NCI-H748 treated with DMSO at 0.1 percent for 48 hours (cell line): ENCODE measurements at regions not wholly inside any gene's neighbourhood (a gene's known extent, or its start where the extent isn't known, plus 50 kb on each side); places are given as distances from the start of the nearest gene placed in this dataset.

ENCODE experiments used
- DNase-seq: peaks from one replicate; lab custom pipeline; 2025; lab: John Stamatoyannopoulos, UW

GRCh38 chr6:168773788-168774187 lies 332.8 kb downstream of the SMOC2 start:
- no peak for DNase-seq

DNA sequence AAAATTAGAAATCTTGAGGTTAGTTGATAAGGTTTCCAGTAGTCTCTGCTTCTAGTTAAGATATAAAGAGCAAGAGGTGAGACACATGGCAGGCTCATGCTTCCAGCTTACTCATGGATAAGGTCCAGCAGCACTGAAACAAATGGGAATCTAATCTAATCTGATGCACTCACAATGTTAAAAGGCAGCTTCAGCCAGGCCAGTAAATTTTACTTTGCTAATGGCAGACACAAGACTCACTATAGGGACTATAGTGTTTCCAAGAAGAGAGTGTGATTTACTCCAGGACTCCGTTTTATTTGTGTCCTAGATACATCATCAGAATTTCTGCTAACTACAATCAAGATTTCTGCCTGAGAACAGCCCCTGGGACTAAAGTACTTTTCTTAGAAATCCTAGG lies 324.8 kb downstream of the SMOC2 start:
- no peak for DNase-seq

DNA sequence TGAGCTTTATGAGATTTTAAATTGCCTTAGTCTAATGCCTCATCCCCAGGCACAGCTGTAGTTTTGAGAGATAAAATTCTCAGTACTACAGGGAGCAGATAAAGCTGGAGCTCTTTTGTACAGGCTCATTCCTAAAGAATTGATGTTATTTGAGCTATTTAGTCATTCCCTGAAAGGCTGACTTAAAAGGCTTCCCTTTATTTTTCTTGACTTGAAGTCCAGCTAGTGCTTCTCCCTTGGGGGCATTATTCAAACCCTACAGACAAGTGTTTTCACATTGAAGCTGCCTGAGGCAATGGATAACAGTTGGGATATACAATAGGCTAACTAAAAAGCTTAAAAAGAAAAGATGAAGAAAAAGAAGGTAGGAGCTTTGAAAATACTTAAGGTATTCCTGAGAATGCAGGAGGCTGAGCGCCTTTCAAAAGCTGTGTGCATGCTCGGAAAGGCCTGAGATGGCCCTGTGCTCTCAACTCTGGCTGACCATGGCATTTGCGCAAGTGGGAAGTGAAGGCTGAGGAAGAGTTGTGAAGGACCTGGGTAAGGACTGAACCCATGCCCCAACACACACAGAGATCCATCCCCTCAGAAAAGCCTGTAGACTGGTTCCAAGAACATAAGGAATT lies 315.1 kb downstream of the SMOC2 start:
- no peak for DNase-seq

DNA sequence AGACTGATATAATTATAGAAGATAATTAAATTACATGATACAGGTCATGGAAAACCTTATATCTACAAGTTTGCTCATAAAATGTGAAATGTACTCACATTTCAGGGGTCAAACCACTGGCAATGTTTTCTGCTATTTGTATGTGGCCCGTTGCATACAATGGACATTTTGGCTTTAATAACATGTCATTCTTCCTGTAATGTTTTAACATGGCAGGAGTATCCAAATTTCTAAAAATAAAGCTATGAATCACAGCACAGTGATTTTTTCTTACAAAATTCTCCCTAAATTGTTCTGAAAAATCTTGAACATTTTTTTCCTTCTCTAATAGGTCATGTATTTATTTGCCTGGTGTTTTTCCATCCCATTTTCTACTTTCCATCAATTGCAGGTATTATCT lies 305.7 kb downstream of the SMOC2 start:
- DNase-seq = no peak

DNA sequence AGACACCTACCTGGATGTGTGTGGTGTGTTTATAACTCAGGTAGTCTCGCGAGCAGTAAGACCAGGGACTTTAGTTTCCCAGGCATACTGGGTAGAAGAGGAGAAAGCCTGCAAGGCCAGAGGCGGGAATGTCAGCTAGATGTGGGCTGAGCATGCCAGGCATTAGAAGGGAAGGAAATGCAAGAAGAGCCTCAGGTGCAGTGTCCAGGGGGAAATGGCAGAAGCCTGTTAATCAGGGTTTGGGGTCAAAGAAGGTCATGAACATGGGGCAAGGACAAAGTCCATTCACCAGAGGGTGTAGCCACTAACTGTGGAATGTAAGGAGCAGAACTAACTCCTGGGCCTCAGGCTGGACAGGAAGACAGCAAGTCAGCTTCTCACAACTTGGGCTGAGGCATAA lies 305.0 kb downstream of the SMOC2 start:
- DNase-seq = no peak

DNA sequence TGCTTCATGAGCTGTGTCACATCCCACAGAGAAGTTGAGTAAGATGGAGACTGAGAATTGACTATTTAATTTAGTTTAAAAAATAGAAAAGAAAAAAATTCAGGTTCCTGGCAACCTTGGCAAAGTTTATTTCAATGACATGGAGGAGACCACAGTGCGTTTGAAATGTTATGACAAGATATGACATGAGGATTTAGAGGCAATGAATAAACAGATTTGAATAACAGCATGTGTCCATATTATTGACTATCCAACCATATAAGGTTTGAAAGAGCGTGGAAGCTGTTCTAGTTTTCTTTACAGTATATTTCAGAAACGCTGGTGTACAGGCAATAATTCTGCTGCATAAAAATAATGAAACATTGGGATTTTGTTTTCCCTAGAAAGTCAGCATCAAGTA lies 303.9 kb downstream of the SMOC2 start:
- DNase-seq = no peak

GRCh38 chr6:168741942-168742782 lies 301.2 kb downstream of the SMOC2 start:
- DNase-seq = no peak

DNA sequence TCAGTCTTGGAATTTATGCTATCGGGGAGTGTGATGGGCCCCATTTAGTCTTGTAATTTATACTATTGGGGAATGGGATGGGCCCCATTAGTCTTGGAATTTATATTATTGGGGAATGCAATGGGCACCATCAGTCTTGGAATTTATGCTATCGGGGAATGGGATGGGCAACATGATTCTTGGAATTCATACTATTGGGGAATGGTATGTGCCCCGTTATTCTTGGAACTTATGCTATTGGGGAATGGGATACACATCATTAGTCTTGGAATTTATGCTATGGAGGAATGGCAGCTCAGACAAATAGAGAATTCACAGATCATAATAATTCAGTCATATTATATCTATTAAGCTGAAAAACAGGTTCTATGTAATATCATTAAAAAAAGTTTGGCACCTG lies 300.3 kb downstream of the SMOC2 start:
- no peak for DNase-seq

DNA sequence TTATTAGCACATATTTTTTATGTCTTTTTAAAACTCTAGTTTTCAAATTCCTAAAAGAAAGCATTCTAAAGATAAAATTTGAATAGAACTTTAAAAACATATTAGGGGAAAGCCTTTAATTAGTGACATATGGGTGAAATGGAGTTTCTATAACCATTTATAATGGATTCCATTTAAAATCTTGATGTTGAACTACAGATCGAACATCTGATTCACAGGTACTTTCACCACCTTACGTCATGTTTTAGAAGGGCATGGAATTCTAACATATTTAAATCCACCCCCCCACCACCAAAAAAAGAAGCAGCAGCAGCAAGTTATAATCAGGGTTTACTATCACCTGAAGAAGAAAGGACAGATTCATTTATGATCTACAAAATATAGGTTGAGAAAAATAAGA lies 298.4 kb downstream of the SMOC2 start:
- no peak for DNase-seq

DNA sequence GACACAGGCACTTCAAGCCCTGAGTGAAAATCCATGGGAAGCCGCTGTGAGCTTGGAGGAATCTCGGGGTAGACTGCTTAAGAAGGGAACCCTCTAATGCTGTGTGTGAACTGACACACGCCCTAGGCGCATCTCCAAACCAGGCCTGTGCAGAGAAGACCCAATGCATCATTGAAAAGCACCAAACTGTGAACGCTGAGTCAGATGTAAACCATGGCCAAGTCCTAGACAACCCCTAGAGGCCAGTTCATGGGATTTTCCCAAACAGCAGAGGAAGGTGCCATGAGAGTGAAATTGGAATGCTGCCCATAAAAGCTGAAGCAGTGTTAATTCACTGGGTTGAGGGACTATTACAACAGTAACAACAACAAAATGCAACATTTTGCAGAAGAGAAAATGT lies 296.5 kb downstream of the SMOC2 start:
- DNase-seq = no peak

GRCh38 chr6:168737014-168737413 lies 296.0 kb downstream of the SMOC2 start:
- DNase-seq = no peak

DNA sequence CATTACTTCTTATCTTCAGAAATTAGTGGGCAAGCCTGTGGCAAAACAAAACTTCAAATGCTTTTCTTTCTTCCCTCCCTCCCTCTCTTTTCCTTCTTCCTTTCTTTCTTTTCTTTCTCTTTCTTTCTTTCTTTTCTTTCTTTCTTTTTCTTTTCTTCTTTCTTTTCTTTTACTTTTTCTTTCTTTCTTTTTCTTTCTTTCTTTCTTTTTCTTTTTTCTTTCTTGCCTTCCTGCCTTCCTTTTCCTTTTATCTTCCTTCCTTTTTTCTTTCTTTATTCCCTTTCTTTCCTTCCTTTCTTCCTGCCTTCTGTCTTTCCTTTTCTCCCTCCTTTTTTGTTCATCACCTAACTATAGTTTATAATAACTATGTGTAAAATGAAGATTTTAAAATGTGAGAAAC lies 295.1 kb downstream of the SMOC2 start:
- DNase-seq = no peak

DNA sequence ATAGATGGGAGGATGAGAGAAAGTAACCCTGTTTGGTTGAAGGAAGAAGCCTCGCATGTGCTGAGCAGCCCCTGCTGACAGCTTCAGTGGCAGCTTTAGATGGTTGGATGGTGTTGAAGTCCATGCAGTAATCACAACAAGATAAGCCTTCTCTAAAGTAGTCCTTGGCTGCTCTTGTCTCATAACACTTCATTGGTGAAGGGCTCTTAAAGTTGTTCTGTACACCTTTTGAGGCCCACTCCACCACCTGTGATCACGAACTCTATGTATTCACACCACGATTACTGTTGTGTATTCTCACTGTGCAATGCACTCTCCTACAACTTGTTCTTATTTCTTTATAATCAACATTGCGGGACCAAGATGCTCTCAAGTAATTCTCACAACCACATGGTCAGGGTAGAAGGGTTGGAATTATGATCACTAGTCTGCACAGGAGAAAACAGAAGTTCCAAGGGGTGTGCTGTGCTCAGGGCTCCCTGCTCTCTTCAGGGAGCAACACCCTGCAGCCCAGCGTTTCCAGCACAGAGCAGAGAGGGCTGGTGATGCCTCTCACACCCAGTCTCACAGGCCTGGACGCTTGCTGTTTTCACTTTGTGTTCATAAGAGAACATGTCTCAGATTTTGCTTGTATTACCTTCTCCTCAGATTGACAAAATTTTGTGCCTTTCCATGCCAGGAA lies 294.4 kb downstream of the SMOC2 start:
- no peak for DNase-seq

DNA sequence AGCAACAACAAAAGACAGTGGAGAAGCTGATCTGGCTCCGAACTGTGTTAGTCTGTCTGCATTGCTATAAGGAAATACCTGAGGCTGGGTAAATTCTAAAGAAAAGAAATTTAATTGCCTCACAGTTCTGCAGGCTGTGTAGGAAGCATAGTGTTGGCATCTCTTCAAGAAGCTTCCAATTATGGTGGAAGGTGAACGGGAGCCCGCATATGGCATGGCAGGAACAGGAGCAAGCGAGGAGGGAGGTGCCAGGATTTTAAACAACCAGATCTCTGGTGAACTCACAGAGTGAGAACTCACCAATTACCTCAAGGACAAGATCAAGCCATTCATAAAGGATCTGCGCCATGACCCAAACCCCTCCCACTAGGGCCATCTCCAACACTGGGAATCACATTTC lies 293.5 kb downstream of the SMOC2 start:
- DNase-seq = no peak

DNA sequence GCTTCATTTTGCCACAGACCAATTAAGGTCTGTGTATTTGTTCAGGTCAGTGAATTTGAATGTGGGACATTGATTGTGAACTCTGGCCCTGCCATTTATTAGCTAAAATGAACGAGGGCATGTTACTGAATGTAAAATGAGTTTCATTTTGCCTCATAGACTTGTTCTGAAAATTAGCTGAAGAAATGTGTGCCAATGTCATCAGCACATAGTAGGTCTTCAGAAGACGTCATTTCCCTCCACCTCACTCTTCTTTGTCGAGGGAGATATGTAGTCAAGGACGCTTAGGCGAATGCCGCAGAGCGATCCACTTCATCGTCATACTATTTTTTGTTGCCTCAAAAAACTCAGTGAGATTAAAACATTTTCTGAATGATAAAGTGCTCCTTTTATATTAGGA lies 291.7 kb downstream of the SMOC2 start:
- DNase-seq = no peak

DNA sequence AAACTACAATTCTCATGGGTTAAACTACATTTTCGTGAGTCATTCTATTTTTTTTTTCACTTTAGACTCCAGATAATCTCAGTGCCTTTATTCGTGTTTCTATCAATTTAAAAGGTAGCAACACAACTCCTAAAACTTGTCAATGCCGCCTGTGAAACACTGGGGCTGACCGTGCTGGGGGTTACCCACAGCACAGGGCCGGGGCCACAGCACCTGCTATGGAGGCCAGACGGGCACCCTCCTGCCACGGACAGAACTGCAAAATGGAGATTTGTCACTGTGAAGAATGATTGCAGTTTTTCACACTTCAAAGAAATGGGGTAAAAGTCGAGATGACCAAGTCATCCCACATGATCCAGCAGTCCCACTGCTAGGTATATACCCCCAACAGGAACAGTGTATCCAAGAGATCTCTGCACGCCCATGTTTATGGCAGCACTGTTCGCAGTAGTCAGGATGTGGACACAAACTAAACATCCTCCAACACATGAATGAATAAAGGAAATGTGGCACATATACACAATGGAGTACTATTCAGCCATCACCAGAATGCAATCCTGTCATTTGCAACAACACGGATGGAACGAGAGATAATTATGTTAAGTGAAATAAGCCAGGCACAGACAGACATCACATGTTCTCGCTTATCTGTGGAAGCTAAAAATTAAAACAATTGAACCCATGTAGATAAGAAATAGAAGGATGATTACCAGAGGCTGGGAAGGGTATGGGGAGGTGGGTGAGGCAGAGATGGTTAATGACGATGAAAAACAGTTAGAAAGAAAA lies 290.1 kb downstream of the SMOC2 start:
- no peak for DNase-seq

- DNase-seq = no peak
Observed at GRCh38 chr6:168728056-168728455, 287.1 kb downstream of the SMOC2 start.

DNA sequence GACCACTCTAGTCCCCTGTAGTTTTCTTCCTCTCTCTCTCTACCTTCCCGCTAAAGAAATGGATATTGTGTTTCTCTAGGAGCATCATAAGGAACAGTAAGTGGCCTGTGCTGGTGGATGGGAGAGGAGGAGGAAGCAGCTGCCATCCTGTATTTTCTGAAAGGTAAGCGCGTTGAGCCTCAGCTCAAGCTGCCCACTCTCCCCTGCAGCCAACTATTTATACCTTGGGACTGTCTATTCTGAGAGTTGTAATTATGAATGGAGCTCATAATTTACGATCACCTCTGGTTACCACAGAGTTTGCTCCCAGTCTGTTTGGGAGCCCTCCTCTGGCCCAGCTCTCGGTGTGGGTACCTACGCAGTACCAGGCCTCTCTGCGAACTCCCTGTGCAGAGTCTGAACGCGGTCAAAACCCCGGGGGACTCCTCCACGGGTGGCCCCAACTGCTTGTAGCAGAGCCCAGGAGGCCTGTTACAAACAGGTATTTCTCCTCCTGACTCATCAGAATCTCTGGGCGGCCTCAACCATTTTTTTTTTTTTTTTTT lies 285.4 kb downstream of the SMOC2 start:
- no peak for DNase-seq

- DNase-seq = no peak
Observed at GRCh38 chr6:168725802-168726201, 284.8 kb downstream of the SMOC2 start.

DNA sequence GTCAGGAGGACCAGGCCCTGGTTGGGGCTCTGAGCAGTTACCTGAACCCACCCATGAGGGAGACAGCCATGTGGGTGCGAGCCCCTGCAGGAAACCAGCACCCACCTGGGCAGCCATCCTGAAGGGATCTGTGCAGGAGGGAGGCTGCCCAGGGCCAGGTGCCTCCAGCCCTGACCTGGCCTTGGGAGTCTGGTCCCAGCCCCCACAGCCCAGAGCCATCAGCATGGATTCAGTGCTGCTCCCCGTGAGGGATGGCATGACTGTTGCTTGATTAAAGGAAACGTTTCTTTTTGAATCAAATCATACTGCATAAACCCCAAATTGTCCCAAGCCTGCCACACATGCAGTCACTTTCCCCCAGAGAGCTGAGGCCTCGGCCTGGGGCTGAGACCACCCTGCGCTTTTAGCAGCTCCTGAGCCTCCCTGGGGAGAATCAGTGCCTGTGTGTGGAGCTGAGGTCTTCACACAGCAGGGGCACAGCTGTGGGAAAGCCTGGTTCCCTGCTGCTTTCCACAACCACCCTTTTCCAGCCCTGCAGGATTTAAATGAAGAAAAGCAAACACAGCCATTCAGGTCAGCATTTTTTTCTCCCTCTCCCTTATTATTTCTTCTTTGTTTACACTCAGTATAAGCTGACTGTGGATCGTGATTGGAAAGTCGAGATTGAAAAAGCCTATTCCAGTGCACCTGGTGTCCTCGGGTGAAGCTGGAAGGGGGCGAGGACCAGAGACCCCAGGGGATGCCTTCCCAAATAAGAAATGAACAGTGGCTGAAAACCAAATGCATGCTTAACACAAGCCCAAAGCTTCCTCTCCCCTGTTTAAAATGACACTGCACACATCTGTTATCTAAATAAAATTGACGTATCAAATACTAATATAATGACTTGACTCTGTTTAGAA lies 283.9 kb downstream of the SMOC2 start:
- peak; percentile 23 for DNase-seq

DNA sequence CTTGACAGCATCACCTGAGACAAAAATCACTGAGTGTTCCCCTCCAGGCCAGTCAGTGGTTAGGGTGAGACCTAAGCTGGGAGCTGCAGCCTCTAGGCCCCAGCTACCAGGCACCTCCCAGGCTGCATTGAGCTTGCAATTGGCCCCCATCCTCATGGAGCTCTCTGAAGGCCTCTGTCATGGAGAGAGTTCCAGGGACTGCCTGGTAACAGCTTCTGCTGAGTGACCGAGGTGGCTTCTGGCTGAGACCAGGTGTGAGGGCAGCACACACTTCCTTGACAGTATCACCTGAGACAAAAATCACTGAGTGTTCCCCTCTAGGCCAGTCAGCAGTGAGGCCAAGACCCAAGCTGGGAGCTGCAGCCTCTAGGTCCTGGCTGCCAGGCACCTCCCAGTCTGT lies 283.0 kb downstream of the SMOC2 start:
- no peak for DNase-seq
